Endothelial cell (in vitro differentiated cells): ENCODE measurements at regions not wholly inside any gene's neighbourhood (a gene's known extent, or its start where the extent isn't known, plus 50 kb on each side); places are given as distances from the start of the nearest gene placed in this dataset.

Experiments
- DNase-seq: peaks from one replicate; pipeline ENCODE4 v3.0.0; 2021; ENCODE audit warnings: low spot score
- H3K27ac Mint-ChIP-seq: one replicate; pipeline ENCODE4 v1.8.0; 2021; ENCODE audit warnings: mixed read lengths, inconsistent platforms; ENCODE audit not compliant: unreplicated experiment
- H3K27me3 Mint-ChIP-seq: one replicate; pipeline ENCODE4 v1.8.0; 2021; ENCODE audit warnings: mild to moderate bottlenecking, moderate library complexity, mixed read lengths, inconsistent platforms; ENCODE audit not compliant: unreplicated experiment
- H3K36me3 Mint-ChIP-seq: one replicate; pipeline ENCODE4 v1.8.0; 2021; ENCODE audit warnings: mild to moderate bottlenecking, low read depth, mixed read lengths, inconsistent platforms; ENCODE audit not compliant: unreplicated experiment
- H3K4me1 Mint-ChIP-seq: one replicate; pipeline ENCODE4 v1.8.0; 2021; ENCODE audit warnings: mild to moderate bottlenecking, mixed read lengths, inconsistent platforms; ENCODE audit not compliant: unreplicated experiment
- H3K4me3 Mint-ChIP-seq: one replicate; pipeline ENCODE4 v1.8.0; 2021; ENCODE audit warnings: mild to moderate bottlenecking, mixed read lengths, inconsistent platforms; ENCODE audit not compliant: unreplicated experiment
- H3K9me3 Mint-ChIP-seq: one replicate; pipeline ENCODE4 v1.8.0; 2021; ENCODE audit warnings: mixed read lengths, inconsistent platforms; ENCODE audit not compliant: unreplicated experiment
- TF ChIP-seq, protein P1 (sequence below): fragments of 200-600 bp; sonication (generic); IDR thresholded peaks from one replicate; pipeline ENCODE4 v1.5.0; 2021; ENCODE audit warnings: antibody characterized with exemption; ENCODE audit not compliant: unreplicated experiment

DNA sequence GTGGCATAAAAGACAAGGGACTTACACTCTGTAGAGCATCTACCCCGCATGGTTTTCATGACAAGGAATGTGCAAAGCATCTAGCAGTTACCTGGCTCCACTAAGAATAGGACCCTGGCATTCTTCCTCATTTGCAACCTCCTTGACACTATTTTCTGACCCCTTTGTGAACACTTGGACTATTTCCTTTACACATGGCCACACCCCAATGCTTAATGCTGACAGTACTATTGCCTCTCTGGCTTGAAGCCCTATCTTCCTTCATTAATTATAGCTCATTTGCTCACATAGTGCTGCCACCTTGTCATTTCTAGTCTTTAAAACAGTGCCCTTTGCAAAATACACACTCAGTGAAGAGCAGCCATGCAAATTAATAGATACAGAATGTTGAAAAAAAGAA is 226.3 kb upstream of the VCX3A start:
- no peaks in the 10 kb centered on the region for H3K9me3 Mint-ChIP-seq
- TF ChIP-seq, protein P1, sequence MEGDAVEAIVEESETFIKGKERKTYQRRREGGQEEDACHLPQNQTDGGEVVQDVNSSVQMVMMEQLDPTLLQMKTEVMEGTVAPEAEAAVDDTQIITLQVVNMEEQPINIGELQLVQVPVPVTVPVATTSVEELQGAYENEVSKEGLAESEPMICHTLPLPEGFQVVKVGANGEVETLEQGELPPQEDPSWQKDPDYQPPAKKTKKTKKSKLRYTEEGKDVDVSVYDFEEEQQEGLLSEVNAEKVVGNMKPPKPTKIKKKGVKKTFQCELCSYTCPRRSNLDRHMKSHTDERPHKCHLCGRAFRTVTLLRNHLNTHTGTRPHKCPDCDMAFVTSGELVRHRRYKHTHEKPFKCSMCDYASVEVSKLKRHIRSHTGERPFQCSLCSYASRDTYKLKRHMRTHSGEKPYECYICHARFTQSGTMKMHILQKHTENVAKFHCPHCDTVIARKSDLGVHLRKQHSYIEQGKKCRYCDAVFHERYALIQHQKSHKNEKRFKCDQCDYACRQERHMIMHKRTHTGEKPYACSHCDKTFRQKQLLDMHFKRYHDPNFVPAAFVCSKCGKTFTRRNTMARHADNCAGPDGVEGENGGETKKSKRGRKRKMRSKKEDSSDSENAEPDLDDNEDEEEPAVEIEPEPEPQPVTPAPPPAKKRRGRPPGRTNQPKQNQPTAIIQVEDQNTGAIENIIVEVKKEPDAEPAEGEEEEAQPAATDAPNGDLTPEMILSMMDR, result no peak

DNA sequence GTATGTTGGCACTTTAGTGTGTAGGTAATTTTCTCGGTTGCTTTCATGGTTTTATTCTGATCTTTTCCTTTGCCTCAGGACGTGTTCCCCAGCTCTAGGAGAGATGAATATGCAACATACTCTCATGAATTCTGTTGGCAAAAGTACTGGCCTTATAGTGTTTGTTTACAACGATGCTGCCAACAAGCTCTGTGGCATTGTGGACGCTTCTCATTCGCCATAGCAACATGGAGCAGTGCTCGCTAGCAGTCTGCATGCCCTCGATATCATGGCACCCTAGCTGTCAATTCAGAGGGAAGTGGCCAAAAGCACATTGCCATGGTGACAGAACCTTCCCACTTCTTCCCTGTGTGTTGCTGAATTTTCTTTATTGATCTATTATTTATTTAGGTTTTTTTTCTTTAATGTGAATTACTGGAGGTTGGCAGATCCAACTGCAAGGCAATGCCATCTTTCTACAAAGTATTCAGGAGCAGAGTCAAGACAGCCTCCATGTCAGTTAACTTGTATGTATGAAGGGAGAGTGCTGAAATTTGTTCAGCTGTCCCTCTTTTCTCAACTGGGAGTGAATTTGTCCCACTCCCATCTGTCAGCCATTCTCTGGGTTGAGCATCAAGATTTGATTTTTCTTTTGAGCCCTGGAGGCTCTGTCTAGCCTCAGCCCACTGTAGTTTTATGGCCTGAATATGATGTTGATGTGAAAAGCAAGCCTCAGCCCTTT is 224.9 kb upstream of the VCX3A start:
- no peak for DNase-seq
- Mint-ChIP-seq H3K4me3 (no peak overlapping the region), H3K36me3 (no peaks in the 10 kb centered on the region), H3K27me3 (no peaks in the 10 kb centered on the region), H3K9me3 (no peaks in the 10 kb centered on the region), H3K4me1 (no peaks in the 10 kb centered on the region), H3K27ac (no peak overlapping the region)
- TF ChIP-seq, protein P1, result no peak

More for the DNA sequence above, 226.3 kb upstream of the VCX3A start:
- H3K27ac Mint-ChIP-seq, result no peak overlapping the region
- DNase-seq, result no peak
- no peaks in the 10 kb centered on the region for H3K36me3 Mint-ChIP-seq
- H3K4me3 Mint-ChIP-seq, result no peak overlapping the region
- no peaks in the 10 kb centered on the region for H3K4me1 Mint-ChIP-seq
- H3K27me3 Mint-ChIP-seq, result no peaks in the 10 kb centered on the region

DNA sequence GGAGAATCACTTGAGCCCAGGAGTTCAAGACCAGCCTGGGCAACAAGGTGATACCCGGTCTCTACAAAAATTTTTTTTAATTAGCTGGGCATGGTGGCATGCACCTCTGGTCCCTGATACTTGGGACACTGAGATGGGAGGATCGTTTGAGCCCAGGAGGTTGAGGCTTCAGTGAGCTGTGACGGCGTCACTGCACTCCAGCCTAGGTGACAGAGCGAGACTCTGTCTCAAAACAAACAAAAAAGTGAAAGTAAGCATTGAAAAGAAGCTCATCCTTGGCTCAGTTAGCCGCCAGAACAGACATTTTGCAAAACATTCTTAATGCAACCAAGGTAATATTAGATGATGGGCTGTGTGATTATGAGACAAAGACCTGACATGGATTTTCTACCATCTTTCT is 223.3 kb upstream of the VCX3A start:
- DNase-seq, result no peak
- H3K4me1 Mint-ChIP-seq, result no peaks in the 10 kb centered on the region
- no peaks in the 10 kb centered on the region for H3K9me3 Mint-ChIP-seq
- no peak overlapping the region for H3K4me3 Mint-ChIP-seq
- H3K27me3 Mint-ChIP-seq, result no peaks in the 10 kb centered on the region
- TF ChIP-seq, protein P1, result no peak
- no peaks in the 10 kb centered on the region for H3K36me3 Mint-ChIP-seq
- no peak overlapping the region for H3K27ac Mint-ChIP-seq

DNA sequence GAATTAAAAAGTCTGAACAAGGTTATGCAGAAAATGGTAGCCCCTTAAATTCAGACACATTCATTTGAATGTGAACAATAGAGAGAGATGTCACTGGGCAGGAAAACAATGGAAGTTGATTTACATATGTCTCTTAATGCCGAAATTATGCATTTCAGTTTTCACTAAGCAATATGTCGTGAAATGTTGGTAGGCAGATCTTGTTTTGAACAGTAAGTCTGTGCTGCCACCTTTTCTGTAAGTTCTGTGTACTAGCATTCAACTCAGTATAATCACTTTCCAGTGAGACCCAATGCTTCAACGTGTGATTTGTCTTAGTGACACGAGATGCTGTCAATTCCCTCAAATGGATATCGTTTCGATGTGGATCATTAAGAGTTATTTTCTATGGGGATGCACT is 222.7 kb upstream of the VCX3A start:
- Mint-ChIP-seq H3K27ac (no peak overlapping the region), H3K27me3 (no peaks in the 10 kb centered on the region), H3K4me1 (no peaks in the 10 kb centered on the region), H3K36me3 (no peaks in the 10 kb centered on the region), H3K4me3 (no peak overlapping the region), H3K9me3 (no peaks in the 10 kb centered on the region)
- DNase-seq, result no peak
- TF ChIP-seq, protein P1, result no peak

GRCh38 chrX:6748595-6748994 is 213.7 kb upstream of the VCX3A start:
- H3K4me3 Mint-ChIP-seq, result no peak overlapping the region
- no peak overlapping the region for H3K27ac Mint-ChIP-seq
- DNase-seq, result no peak
- TF ChIP-seq, protein P1, result no peak
- H3K9me3 Mint-ChIP-seq, result no peaks in the 10 kb centered on the region
- H3K4me1 Mint-ChIP-seq, result no peaks in the 10 kb centered on the region
- no peaks in the 10 kb centered on the region for H3K36me3 Mint-ChIP-seq
- H3K27me3 Mint-ChIP-seq, result no peaks in the 10 kb centered on the region
